A673 (cell line): ENCODE measurements at regions not wholly inside any gene's neighbourhood (a gene's known extent, or its start where the extent isn't known, plus 50 kb on each side); places are given as distances from the start of the nearest gene placed in this dataset.

Experiments used
- CTCF ChIP-seq: fragments of 300-800, 200-600 bp; sonication (generic); conservative IDR thresholded peaks from 2 replicates; pipeline ENCODE4 v1.5.1; 2017; ENCODE audit warnings: low read depth, mild to moderate bottlenecking, antibody characterized with exemption, low read length, moderate library complexity, mixed read lengths
- EZH2 ChIP-seq: fragments of 200-600 bp; sonication (generic); IDR thresholded peaks from 2 replicates; pipeline ENCODE4 v1.6.1; 2017; ENCODE audit warnings: borderline replicate concordance, low read depth, mild to moderate bottlenecking, mixed read lengths, antibody characterized with exemption, low read length; ENCODE audit not compliant: poor library complexity, severe bottlenecking

- TF ChIP-seq CTCF (peak; percentile 77), EZH2 (no peak)
Observed at GRCh38 chr14:61860294-61860918, 98.2 kb downstream of the SNAPC1 start.
